Hepatocyte (in vitro differentiated cells): ENCODE measurements at regions not wholly inside any gene's neighbourhood (a gene's known extent, or its start where the extent isn't known, plus 50 kb on each side); places are given as distances from the start of the nearest gene placed in this dataset.

Source experiments
- DNase-seq: peaks from one replicate; pipeline ENCODE4 v3.0.0-alpha.2; 2016; ENCODE audit warnings: low spot score
- H2AFZ ChIP-seq: fragments of 200-600 bp; sonication (generic); 2 replicates; pipeline ENCODE4 v1.6.0; 2016; ENCODE audit warnings: antibody characterized with exemption, mild to moderate bottlenecking
- H3K27ac ChIP-seq: fragments of 200-600 bp; sonication (generic); 2 replicates; pipeline ENCODE4 v1.5.1; 2016; ENCODE audit warnings: mild to moderate bottlenecking
- H3K27me3 ChIP-seq: fragments of 200-600 bp; sonication (generic); 2 replicates; pipeline ENCODE4 v1.6.1; 2016
- H3K36me3 ChIP-seq: fragments of 200-600 bp; sonication (generic); replicated peaks from 2 replicates; pipeline ENCODE4 v1.5.1; 2016; ENCODE audit warnings: low read depth; ENCODE audit not compliant: insufficient read depth
- H3K4me1 ChIP-seq: fragments of 200-600 bp; sonication (generic); 2 replicates; pipeline ENCODE4 v1.5.1; 2016; ENCODE audit warnings: mild to moderate bottlenecking, moderate library complexity; ENCODE audit not compliant: insufficient read depth
- H3K4me2 ChIP-seq: fragments of 200-600 bp; sonication (generic); 2 replicates; pipeline ENCODE4 v1.6.0; 2016
- H3K4me3 ChIP-seq: fragments of 200-600 bp; sonication (generic); 2 replicates; pipeline ENCODE4 v1.5.1; 2016; ENCODE audit warnings: mild to moderate bottlenecking
- H3K79me2 ChIP-seq: fragments of 200-600 bp; sonication (generic); 2 replicates; pipeline ENCODE4 v1.6.0; 2017; ENCODE audit warnings: mild to moderate bottlenecking
- H3K9me2 ChIP-seq: fragments of 200-600 bp; sonication (generic); replicated peaks from 2 replicates; pipeline ENCODE4 v1.6.0; 2017; ENCODE audit warnings: mild to moderate bottlenecking; ENCODE audit not compliant: insufficient read depth
- H3K9me3 ChIP-seq: fragments of 200-600 bp; sonication (generic); 2 replicates; pipeline ENCODE4 v1.5.1; 2016; ENCODE audit warnings: low read depth, mild to moderate bottlenecking
- H4K20me1 ChIP-seq: fragments of 200-600 bp; sonication (generic); 2 replicates; pipeline ENCODE4 v1.6.0; 2016; ENCODE audit warnings: mild to moderate bottlenecking; ENCODE audit not compliant: insufficient read depth, poor library complexity, severe bottlenecking
- CTCF ChIP-seq: fragments of 200-600 bp; sonication (generic); IDR thresholded peaks from 2 replicates; pipeline ENCODE4 v1.5.1; 2016; ENCODE audit warnings: antibody characterized with exemption, mild to moderate bottlenecking; ENCODE audit not compliant: poor library complexity
- EZH2 ChIP-seq: fragments of 200-600 bp; sonication (generic); IDR thresholded peaks from 2 replicates; pipeline ENCODE4 v1.6.1; 2016; ENCODE audit warnings: antibody characterized with exemption, mild to moderate bottlenecking, borderline replicate concordance
- EZH2phosphoT487 ChIP-seq: fragments of 200-600 bp; sonication (generic); IDR thresholded peaks from one replicate; pipeline ENCODE4 v1.6.1; 2018; ENCODE audit warnings: antibody characterized with exemption, mild to moderate bottlenecking, low read depth, moderate library complexity; ENCODE audit not compliant: unreplicated experiment, severe bottlenecking
- WGBS: methylation state at CpG from one replicate; pipeline ENCODE4 v1.1.6; 2016; ENCODE audit warnings: low lambda C conversion rate; ENCODE audit errors: missing lambda C conversion rate; 5-methylcytosine and 5-hydroxymethylcytosine counted together

- Histone ChIP-seq H3K36me3 (no peaks in the 10 kb centered on the region), H3K9me3 (no peaks in the 10 kb centered on the region), H3K79me2 (no peaks in the 10 kb centered on the region), H3K9me2 (no peaks in the 10 kb centered on the region), H3K4me2 (no peak overlapping the region), H2AFZ (no peak overlapping the region), H3K4me1 (no peaks in the 10 kb centered on the region), H3K4me3 (no peak overlapping the region), H3K27ac (no peak overlapping the region), H3K27me3 (no peaks in the 10 kb centered on the region), H4K20me1 (no peaks in the 10 kb centered on the region)
- 70% methylated on average over 2 of the region's 2 CpGs for WGBS
- DNase-seq = no peak
- TF ChIP-seq EZH2 (no peak), CTCF (no peak), EZH2phosphoT487 (no peak)
Observed at GRCh38 chr18:76725445-76725844, 96.9 kb upstream of the ZNF236 start.

GRCh38 chr18:76722224-76723061 is 99.9 kb upstream of the ZNF236 start:
- Histone ChIP-seq H3K27ac (no peak overlapping the region), H4K20me1 (no peaks in the 10 kb centered on the region), H2AFZ (no peak overlapping the region), H3K4me3 (no peak overlapping the region), H3K9me3 (no peaks in the 10 kb centered on the region), H3K79me2 (no peaks in the 10 kb centered on the region), H3K36me3 (no peaks in the 10 kb centered on the region), H3K9me2 (no peaks in the 10 kb centered on the region), H3K27me3 (no peaks in the 10 kb centered on the region), H3K4me2 (no peak overlapping the region), H3K4me1 (no peaks in the 10 kb centered on the region)
- no peak for DNase-seq
- TF ChIP-seq EZH2phosphoT487 (no peak), EZH2 (no peak), CTCF (no peak)
- WGBS = 95% methylated on average over 14 of the region's 14 CpGs

GRCh38 chr18:76721207-76721996 is 101.0 kb upstream of the ZNF236 start:
- no peak for DNase-seq
- no peaks in the 10 kb centered on the region for H3K9me3 ChIP-seq
- TF ChIP-seq EZH2phosphoT487 = no peak
- H3K4me2 ChIP-seq = no peak overlapping the region
- no peak overlapping the region for H2AFZ ChIP-seq
- H3K9me2 ChIP-seq = no peaks in the 10 kb centered on the region
- H3K4me1 ChIP-seq = no peaks in the 10 kb centered on the region
- 88% methylated on average over 9 of the region's 9 CpGs for WGBS
- H3K4me3 ChIP-seq = no peak overlapping the region
- H3K36me3 ChIP-seq = no peaks in the 10 kb centered on the region
- no peaks in the 10 kb centered on the region for H3K79me2 ChIP-seq
- H3K27ac ChIP-seq = no peak overlapping the region
- H3K27me3 ChIP-seq = no peaks in the 10 kb centered on the region
- no peaks in the 10 kb centered on the region for H4K20me1 ChIP-seq

- no peaks in the 10 kb centered on the region for H3K4me1 ChIP-seq
- H3K27me3 ChIP-seq = no peaks in the 10 kb centered on the region
- 89% methylated on average over 5 of the region's 5 CpGs for WGBS
- TF ChIP-seq CTCF (no peak), EZH2phosphoT487 (no peak), EZH2 (no peak)
- no peaks in the 10 kb centered on the region for H3K79me2 ChIP-seq
- H4K20me1 ChIP-seq = no peaks in the 10 kb centered on the region
- DNase-seq = no peak
- H3K4me2 ChIP-seq = no peak overlapping the region
- no peaks in the 10 kb centered on the region for H3K9me3 ChIP-seq
- no peaks in the 10 kb centered on the region for H3K36me3 ChIP-seq
- H2AFZ ChIP-seq = no peak overlapping the region
- H3K27ac ChIP-seq = no peak overlapping the region
- no peaks in the 10 kb centered on the region for H3K9me2 ChIP-seq
- H3K4me3 ChIP-seq = no peak overlapping the region
Observed at GRCh38 chr18:76720683-76721082, 101.7 kb upstream of the ZNF236 start.
